SKM-1 treated with dmso at 0.1 percent for 144 hours (cell line): ENCODE measurements at regions not wholly inside any gene's neighbourhood (a gene's known extent, or its start where the extent isn't known, plus 50 kb on each side); places are given as distances from the start of the nearest gene placed in this dataset.

Source experiments
- DNase-seq: peaks from one replicate; lab custom pipeline; 2025; ENCODE audit not compliant: unreplicated experiment; lab: John Stamatoyannopoulos, UW

- DNase-seq, result no peak
Measured at GRCh38 chr15:37572401-37572800, 362.0 kb upstream of the TMCO5A start.

- no peak for DNase-seq
Measured at GRCh38 chr15:37574985-37575384, 359.5 kb upstream of the TMCO5A start.

- DNase-seq, result no peak
Measured at GRCh38 chr15:37576952-37577351, 357.5 kb upstream of the TMCO5A start.

GRCh38 chr15:37581866-37582532 is 352.4 kb upstream of the TMCO5A start:
- no peak for DNase-seq

GRCh38 chr15:37582852-37583251 is 351.6 kb upstream of the TMCO5A start:
- DNase-seq, result no peak

- DNase-seq, result no peak
Measured at GRCh38 chr15:37586011-37586583, 348.3 kb upstream of the TMCO5A start.

- no peak for DNase-seq
Measured at GRCh38 chr15:37586976-37587375, 347.5 kb upstream of the TMCO5A start.

GRCh38 chr15:37594417-37594816 is 340.0 kb upstream of the TMCO5A start:
- DNase-seq, result no peak

GRCh38 chr15:37595426-37595970 is 338.9 kb upstream of the TMCO5A start:
- DNase-seq, result no peak

- no peak for DNase-seq
Measured at GRCh38 chr15:37599156-37599555, 335.3 kb upstream of the TMCO5A start.

- no peak for DNase-seq
Measured at GRCh38 chr15:37616215-37616614, 318.2 kb upstream of the TMCO5A start.

GRCh38 chr15:37618353-37618752 is 316.1 kb upstream of the TMCO5A start:
- no peak for DNase-seq

GRCh38 chr15:37619358-37620042 is 314.9 kb upstream of the TMCO5A start:
- no peak for DNase-seq

- DNase-seq, result no peak
Measured at GRCh38 chr15:37625576-37625975, 308.9 kb upstream of the TMCO5A start.

- DNase-seq, result no peak
Measured at GRCh38 chr15:37628507-37628906, 305.9 kb upstream of the TMCO5A start.

GRCh38 chr15:37636736-37637135 is 297.7 kb upstream of the TMCO5A start:
- DNase-seq, result no peak

- no peak for DNase-seq
Measured at GRCh38 chr15:37638116-37638515, 296.3 kb upstream of the TMCO5A start.

- DNase-seq, result no peak
Measured at GRCh38 chr15:37638691-37639090, 295.7 kb upstream of the TMCO5A start.

- DNase-seq, result no peak
Measured at GRCh38 chr15:37652646-37653417, 281.6 kb upstream of the TMCO5A start.

- DNase-seq, result no peak
Measured at GRCh38 chr15:37678124-37678523, 256.3 kb upstream of the TMCO5A start.

- DNase-seq, result no peak
Measured at GRCh38 chr15:37679627-37680026, 254.8 kb upstream of the TMCO5A start.
